GM18498 (cell line): ENCODE measurements at regions not wholly inside any gene's neighbourhood (a gene's known extent, or its start where the extent isn't known, plus 50 kb on each side); places are given as distances from the start of the nearest gene placed in this dataset.
A peak's percentile ranks its signal among the peaks of the same experiment; 100 is the strongest.

Experiments
- ATAC-seq: cut with Tn5 transposase; IDR thresholded peaks from one replicate; pipeline ENCODE4 v1.9.1; 2021; ENCODE audit warnings: mild to moderate bottlenecking, moderate library complexity; ENCODE audit not compliant: unreplicated experiment

DNA sequence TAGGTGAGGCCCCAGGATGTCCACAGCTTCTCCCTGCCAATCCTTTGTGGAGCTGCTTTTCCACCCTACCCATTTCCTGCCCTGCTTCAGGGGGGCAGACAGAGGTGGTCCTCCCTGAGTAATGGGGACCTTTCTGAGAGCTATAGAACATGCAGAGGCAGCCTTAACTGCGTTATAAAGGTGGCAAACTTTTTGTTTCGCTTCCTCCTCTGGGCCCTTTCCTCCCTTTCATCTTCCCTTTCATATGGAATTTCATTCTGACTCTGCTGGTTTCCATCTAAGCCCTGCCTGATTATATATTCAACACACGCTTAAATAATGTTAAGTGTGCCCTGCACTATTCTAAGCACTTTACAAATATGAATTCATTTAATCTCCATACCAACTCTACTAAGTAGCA lies 169.3 kb upstream of the E2F8 start:
- peak; percentile 50 for ATAC-seq

- ATAC-seq = no peak
Measured at GRCh38 chr11:19409307-19409706, 168.6 kb upstream of the E2F8 start.

- ATAC-seq = no peak
Measured at GRCh38 chr11:19407677-19408270, 167.0 kb upstream of the E2F8 start.

DNA sequence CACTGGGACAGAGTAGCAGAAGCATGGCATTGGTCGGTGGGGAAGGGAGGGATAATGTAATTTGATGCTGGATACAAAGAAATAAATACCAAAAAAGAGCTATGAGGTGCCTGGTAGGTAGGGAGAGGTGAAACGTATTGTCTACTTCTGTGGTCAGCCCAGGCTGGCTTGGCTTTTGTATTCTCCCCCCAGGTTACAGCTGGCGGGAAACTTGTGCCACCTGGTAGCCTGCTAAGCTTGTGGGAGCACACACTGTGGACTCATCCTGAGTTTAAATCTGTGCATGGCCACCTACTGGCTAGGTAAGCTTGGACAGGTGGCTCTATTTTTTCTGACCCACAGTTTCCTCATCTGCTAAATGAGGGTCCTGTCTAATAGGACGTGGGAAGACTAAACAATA lies 165.2 kb upstream of the E2F8 start:
- ATAC-seq = no peak

GRCh38 chr11:19404787-19405186 lies 164.0 kb upstream of the E2F8 start:
- no peak for ATAC-seq

GRCh38 chr11:19403196-19403895 lies 162.6 kb upstream of the E2F8 start:
- no peak for ATAC-seq

- no peak for ATAC-seq
Measured at GRCh38 chr11:19400296-19400695, 159.6 kb upstream of the E2F8 start.

DNA sequence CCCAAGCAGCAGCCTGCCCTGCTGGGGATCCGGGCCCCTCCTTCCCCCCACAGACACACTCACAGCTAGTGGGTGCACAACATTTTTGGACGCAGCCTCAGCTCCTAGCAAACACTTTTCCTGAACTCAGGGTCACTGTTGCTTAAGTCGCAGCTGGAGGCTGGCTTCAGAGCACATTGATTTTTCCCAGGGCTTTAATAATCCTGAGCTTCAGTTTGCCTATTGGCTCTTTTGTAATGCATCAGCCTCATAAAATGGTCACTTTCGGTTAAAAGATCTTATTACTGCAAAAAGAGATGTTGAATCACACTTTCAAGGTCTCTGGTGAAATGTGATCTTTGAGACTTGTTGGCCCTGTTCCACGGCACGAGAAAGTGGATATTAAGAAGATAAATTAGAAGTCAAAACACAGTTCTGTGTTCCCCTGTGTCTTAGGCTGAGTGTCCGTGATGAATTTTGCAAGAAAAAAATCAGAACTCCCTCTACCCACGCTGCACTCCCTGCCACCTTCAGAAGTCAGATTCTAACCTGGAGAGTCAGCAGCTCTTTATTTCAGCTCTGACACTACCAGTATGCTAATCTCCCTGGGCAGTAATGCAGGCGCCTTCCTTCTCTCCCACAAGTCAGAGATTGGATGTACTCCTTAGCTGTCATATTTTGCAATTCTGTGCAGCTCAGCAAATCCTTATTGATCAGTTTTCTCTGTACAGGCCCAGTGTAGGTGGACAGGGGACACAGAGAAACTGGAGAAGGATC lies 158.2 kb upstream of the E2F8 start:
- no peak for ATAC-seq

DNA sequence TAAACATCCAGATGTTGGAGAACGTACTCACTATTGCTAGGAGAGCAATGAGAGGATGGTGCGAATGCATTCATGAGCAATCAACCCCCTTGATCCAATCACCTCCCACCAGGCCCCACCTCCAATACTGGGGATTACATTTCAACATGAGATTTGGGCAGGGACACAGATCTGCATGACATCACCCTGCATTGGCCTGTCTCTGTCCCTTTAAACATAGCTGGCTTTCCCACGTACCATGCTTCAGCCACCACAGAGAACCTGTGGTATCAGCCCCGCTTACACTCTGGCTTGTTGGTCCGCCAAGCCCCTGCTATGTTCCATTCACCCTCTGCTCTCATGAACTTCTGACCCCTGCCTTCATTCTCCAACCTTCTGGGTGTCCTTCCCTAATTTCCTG lies 157.5 kb upstream of the E2F8 start:
- no peak for ATAC-seq

DNA sequence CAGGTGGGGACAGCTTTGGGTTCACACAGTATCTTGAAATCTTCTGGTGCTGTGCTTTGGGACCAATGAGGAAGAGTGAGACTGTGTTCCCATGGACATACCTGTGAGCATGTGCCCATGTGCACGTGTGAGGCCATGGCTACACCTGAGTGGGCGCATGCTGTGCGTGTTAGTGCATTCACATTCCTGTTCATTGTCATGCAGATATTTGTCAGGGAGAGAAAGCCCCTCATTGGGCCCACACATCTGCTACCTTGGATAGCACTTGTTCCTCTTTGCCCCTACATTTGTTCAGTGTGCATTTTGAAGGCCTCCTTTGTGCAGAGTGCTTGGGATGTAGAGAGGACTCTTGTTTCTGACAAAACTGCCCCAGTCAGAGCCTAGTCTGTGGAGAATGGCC lies 154.3 kb upstream of the E2F8 start:
- ATAC-seq = no peak

DNA sequence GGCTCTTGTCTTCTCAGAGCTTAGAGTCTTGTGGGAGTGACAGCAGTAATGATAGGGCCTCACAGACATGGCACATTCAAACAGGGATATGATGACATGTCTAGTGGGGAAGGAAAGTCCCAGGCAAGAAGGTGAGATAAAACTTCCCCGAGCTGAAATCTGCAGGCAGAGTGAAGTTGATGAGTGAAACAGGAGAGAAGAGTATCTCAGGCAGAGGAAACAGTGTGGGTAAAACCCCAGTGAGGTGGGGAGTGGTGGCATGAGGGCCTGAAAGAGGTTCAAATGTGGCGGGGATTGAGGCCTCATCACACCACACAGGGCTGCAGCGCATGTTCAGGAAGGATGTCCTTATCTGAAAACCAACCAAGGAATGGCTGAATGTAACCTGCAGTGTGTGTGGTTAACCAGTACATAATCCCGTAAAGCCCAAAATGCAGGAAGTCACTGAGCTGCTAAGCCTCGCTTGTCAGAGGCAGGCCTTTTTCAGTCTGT lies 153.8 kb upstream of the E2F8 start:
- ATAC-seq = peak; percentile 72

- no peak for ATAC-seq
Measured at GRCh38 chr11:19393941-19394340, 153.2 kb upstream of the E2F8 start.

GRCh38 chr11:19392847-19393518 lies 152.2 kb upstream of the E2F8 start:
- ATAC-seq = no peak

GRCh38 chr11:19392321-19392720 lies 151.6 kb upstream of the E2F8 start:
- ATAC-seq = no peak

GRCh38 chr11:19391652-19392051 lies 150.9 kb upstream of the E2F8 start:
- no peak for ATAC-seq

DNA sequence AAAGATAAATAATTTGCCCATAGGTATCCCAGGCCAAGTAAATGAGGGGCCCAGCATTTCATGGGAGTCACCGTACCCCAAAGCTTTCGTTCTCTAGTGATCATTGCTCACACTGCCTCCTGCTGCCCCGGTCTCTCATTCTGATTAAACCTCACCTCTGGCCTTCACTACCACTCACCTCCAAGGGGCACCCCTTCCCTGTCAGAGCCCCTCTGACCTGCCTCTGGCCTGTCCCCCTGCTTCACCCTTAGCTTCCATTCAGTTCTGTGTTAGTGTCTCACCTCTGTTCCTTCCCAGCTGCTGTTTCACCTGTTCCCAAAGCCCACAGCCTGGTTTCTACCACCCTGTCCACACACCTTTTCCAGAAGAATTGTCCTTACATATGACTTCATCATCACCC lies 150.3 kb upstream of the E2F8 start:
- ATAC-seq = no peak

GRCh38 chr11:19389787-19390303 lies 149.1 kb upstream of the E2F8 start:
- ATAC-seq = no peak

DNA sequence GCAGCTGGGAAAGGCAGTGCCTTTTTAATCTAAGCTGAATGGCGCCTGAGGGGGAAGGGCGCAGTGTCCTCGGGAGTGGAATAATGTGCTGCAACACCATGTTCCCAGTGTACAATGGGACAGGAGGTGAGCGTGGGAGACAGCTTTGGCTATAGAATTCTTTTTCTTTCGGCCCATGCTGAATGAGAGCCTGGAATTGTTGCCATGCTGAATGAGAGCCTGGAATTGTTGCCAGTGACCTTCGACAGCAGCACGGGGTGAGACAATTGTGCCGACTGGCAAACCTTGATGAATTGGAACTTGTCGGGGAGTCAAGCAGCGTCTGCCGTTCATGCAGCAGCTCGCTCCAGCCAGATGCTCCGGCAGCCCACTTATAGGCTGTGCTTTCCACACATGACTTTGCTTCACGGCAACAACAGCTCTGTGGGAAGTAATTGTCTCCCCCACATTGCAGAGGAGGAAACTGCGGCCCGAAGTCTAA lies 141.4 kb upstream of the E2F8 start:
- no peak for ATAC-seq

DNA sequence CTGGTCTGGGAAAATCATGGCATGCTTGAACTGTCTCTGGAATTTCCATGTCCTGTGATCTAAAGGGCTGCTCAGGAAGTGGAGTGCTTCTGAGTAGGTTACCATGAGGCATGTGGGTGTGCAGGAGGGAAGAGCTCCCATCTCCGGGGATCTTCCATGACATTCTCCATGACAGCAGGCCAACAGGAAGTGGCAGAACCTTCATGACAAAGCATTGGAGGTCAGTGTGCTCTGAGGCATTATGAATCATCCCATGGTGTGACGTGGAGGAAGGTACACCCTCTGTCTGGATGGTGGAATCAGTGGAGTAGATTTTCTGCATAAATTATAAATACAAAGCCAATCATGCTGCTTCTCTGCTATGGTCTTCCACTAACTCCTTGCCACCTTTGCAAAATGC lies 139.6 kb upstream of the E2F8 start:
- no peak for ATAC-seq

GRCh38 chr11:19379465-19379864 lies 138.7 kb upstream of the E2F8 start:
- no peak for ATAC-seq

DNA sequence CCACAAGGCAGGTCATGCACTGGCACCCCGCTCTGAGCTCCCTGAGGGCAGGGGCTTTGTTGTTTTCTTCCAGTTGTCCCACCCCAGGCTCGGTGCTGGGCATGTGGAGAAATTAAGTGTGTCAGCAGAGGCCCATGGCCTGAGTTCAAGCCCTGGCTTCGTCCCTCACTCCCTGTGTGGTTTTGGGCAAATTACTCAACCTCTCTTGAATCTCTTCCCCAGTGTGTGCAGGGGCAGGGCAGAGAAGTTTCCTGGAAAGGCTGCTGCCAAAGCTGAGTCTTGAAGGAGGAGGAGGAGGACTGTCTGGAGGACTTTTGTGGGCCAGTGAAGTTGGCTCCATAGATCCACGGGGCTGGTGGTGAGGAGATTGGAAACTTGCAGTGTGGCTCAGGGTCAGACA lies 138.1 kb upstream of the E2F8 start:
- ATAC-seq = no peak
